GM21737 (cell line): ENCODE measurements at regions not wholly inside any gene's neighbourhood (a gene's known extent, or its start where the extent isn't known, plus 50 kb on each side); places are given as distances from the start of the nearest gene placed in this dataset.

Experiments used
- ATAC-seq: cut with Tn5 transposase; IDR thresholded peaks from one replicate; pipeline ENCODE4 v1.9.1; 2021; ENCODE audit warnings: mild to moderate bottlenecking, moderate library complexity; ENCODE audit not compliant: unreplicated experiment

DNA sequence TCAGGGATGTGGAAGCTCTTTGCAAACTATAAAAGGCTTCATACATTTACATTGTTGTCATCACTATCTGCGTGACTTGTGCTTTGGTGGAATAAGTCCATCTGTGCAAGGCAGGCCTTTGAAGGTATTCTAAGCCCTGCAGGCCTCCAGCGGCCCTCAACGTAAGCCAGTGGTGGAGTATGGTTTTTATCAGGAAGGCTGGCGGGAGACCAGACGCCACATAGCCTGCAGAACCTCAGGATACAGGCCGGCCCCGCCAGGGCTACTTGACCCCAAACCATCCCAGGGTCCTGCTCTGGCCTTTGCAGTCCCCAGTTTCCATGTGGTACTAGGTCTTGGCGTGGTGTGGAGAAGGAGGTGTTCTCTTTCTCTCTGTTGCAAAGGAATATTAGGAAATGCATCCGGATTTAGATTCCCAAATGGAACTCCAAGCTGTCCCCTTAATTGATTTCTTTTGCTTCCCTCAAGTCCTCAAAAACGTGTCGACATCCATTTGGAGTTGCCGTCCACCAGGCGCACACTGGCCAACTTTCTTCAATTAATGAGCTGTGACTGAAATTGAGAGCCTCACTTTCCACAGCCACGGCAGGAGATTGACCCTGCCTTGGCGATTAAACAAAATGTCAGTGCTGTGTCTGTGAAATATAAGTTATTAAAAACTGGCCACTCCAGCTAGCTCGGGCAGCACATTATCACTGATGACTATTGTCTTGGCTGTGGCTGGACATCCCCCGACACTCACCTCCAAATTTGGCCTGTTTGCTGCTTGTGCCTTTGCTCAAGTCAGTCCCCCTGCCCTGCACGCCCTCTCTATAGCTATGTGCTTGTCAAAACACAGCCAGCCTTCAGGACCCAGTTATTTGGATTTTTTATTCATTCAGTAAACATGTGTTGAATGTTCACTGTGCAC, 239.8 kb upstream of the TLE3 start:
- ATAC-seq, result no peak

DNA sequence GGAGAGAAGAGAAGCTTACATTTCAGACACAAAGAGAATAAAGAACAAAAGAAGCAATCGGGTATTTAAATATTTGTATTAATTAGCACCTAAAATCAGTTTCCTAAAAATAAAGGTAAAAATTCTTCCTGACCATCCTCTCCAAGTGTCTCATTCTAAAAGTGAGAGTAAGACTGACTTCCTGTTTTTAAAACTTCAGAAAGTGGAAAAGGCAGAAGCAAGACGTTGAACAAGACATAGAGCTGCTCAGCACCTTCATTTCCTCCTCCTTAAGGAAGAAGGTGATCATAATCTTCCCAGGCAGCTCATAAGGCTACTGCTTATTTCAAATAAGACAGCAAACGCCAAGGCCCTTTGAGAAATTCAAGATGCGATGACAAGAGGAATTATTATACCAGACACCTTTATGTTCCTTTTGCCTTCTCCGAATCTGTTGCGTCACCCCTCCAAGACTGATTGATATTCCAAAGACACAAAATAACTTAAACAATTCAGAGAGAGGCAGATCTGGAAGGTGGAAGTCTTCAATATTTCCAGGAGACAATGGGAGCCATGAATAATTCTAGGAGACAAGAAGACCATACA, 238.8 kb upstream of the TLE3 start:
- ATAC-seq, result no peak

DNA sequence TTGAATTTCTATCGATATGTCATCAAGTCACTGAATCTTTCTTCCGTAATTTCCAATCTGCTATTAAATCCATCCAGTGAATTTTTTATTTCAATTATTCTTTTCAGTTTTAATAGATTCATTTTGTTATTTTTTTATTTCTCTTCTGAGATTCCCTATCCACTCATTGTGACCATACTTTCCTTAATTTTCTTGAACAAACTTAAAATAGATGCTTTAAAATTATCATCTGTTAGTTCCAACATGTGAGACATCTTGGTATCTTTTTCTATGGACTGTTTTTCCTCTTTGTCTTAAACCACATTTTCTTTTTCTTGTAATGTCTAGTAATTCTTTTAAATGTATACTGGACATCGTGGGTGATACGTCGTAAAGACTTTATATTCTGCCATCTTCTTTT, 236.6 kb upstream of the TLE3 start:
- ATAC-seq, result no peak

DNA sequence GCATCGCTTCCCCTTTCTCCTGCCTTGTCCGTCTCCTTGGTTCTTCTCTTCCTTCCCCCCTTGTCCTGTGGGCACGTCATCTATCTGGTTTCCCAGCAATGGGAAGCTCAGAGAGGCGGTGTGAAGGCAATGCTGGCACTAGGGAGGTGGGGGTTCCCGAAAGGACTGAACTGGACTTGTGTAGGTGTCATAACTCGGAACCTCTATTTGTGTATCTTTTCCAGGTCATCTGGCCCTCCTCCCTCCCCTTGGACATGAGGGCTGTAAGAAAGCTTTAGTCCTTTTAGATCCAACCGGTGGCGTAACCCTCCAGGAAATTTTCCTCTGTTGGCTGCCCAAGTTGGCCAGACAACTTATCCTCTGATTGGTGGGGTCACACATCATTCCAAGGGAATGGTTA, 231.5 kb upstream of the TLE3 start:
- no peak for ATAC-seq

DNA sequence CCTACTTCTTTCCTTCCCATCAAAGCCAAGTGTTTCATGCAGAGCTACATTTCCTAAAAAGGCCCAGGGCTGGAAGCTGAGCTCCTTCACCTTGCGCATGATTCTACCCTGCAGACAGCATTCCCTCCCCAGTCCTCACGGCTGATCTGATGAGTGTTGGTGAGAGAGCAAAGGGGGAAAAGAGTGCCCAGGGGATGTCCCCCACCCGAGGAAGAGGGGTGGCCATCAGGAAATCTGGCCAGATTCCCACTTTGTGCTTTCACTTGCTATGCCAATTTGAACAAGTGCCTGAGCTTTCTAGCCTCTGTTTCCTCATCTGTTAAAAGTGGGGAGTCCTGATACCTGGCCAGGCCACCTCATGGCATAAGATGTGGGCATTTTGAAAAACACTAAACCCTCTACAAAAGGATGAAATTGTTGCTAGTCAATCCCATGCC, 231.0 kb upstream of the TLE3 start:
- ATAC-seq, result no peak

DNA sequence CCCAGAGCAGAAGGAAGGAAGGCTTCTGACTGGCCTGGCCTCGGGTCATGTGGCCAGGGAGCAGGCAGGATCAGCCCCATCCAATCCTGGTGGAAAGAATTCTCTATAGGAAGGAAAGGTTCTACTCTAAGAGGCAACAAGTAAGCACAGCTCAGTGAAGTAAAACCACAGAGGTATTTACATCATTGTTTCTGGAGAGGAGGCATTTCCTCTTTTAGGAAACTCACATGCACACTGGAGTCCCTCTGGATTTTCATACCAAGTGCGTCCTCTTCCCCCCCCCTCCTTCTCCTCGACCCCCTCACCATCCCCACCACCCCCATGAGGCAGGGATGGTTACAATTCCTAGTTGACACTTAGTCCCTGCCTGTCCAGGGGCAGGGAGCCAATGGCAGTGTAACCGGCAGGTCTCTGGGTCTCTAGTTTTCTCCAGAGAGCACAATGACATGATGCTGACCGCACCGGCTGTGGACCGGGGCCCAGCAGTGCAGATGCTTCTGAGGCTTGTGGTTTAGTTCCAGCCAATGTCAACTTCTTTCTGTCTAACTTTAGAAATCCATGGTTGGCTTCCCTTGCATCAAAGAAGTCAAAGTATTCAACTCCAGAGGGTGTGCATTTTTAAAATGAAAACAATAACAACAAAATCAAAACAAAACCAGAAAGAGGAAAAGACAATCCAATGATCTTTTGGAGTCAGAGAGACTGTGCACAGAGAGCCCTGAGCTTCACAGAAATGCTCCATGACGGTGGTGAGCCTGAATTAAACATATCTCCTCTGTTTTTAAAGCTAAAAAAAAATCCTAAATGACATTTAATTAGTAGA, 230.3 kb upstream of the TLE3 start:
- ATAC-seq, result no peak

DNA sequence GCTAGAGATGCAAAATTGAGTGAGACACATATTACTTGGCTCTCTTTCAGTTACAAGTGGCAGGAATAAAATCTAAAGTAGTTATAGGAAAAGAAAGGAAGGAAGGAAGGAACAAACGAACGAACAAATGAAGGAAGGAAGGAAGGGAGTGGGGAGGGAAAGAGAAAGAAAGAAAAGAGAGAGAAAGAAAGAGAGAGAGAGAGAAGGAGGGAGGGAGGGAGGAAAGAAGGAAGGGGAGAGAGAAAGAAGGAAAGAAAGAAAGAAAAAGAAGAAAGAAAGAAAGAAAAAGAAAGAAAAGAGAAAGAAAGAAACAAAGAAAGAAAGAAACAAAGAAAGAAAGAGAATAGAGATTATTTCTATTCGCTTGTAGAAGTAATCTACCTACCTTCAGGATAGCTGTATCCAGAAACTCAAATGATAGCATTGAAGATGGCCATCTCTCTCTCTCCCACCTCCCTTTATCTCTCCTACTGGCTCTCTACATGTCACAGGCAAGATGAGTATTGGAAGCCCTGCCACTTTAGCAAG, 229.7 kb upstream of the TLE3 start:
- ATAC-seq, result no peak

DNA sequence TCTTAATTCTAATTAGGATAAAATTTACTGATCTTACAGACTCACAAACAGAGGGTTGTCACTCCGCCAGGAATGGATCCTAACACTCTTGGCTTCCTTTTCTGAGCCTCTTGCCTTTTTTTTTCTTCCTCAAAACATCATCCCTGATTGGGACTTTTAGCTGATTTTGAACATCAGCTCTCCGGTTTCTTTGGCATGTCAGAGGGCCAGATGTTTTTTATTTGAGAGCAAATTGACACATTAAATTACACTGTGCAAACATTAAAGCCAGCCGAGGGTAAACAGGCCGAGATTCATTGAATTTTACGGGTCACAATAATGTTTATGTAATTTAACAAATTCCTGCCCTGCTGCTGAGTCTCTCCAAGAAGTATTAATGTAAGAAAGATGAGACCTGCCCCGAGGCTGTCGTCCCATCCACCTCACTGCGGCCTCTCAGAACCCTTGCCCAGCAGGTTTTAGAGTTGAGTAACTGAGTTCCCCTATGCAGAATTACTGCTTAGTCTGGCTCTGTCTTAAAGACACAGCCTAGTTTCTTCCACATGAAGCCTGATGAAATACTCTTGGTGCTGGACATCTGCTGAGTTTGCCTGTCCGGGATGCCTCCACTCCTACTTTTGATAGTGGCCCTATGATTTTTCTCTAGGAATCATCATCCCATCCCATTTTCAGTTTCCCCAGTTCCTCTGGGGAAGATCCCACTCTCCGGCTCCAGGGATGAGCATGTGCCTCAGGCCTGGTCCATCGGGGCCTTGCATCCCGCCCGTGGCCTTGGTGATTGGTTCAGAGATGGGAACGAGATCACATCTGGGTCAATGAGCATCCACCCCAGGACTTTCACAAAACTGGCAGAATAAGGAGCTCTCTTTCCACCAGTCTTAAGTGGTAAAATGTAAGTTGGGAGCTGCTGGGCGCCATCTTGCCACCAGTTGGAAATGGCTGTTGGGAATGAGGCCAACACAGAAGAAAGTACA, 226.6 kb upstream of the TLE3 start:
- no peak for ATAC-seq

DNA sequence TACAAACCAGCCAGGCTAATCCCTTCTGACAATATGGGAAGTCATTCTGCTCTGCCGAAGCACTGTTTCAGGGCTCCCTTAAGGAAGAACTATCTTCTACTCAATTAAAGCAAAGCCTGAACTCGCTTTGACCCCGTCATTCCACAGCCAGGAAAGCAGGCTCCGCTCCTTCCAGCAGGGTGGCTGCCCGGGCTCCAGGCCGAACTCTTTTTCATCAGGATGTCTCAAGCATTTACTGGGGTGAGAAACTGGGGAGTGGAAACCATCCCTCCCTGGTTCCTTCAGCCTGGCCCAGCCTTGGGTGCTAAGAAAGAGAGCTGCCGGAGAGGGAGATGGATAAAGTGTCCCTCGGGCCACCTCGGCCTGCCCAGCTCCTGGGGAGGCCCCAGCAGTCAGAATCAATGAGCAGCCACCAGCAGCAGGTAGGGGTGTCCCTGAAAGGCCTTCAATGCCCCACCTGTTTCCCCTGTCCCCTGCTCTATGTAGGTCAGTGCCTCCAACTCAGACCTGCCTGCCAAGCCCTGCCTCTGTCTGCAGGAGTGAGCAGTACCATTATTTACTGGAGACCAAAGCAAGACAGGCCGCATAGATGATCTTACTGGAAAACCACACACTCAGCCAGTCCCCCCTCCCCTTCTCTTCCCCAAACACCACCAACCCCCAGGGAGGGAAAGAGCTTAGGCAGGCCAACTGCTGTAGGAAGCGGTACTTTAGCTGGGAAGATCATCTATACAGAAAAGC, 225.6 kb upstream of the TLE3 start:
- no peak for ATAC-seq

DNA sequence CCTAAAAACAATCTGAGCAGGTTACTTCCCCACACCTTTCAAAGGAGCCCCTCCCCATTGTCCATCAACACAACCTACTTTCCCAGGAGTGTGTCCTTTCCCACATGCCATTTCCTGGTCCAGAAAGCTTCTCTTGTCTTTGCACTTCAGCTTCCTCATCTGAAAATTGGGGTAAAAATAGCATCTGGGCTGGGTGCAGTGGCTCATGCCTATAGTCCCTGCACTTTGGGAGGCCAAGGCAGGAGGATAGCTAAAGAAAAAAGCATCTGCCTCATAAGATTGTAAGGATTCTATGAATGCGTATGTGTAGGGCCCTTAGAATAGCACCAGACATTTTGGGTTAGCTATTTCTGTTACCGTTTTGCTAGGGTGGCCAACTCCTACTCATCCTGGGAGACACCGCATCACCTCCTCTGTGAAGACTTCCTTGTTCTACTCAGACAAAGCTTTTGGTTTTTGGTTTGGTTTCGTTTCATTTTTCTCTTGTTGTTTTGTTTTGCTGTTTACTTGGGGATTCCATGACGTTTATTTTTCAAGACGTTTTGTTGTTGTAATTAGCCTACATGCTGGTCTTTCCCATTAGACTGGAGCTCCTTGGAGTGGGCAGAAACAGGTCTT, 224.4 kb upstream of the TLE3 start:
- ATAC-seq, result no peak

DNA sequence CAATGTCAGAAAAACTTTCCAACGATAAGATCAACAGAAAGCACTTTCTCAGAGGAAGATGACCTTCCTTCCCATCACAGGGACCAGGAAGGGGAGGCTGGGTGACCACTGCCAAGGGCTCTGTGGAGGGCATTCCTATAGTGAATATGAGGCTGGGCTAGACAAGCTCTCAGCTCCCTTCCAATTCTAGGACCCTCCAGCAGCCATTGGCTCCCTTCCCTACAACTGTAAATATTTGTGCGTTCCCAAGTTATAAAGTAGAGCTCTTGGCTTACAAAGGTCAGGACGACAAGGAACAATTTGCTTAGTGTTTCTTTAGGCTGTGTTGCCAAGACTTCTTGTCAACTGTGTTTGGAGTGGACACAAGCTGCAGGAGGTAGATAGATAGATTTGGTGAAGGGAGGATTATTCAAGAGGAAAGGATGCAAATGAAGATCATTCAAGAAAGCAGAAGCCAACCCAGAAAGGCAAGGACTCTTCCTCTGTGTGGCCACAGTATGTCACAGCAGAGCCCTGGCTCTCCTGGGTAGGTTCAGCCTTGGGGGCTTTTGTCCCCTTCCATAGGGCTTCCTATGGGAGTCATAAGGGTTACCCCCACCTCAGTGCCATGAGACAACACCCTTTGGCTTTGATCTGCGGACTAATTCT, 223.6 kb upstream of the TLE3 start:
- no peak for ATAC-seq

DNA sequence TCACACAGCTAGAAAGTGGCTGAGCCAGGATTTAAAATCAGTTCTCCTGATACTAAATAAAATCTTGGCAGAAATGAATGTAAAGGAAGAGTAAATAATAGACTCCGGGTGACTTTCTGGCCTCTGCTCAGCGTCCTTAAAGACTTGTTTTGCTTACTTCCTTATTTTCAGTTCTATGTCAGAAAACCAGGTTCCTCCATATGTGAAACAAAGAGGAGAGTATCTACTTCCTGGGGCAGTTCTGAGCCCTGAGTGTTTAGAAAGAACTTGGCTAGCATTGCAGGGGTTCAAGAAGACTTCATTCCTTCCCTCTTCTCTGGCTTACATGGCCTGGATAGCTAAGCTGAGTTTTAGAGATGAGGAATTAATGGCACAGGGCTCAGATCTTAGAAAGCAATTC, 222.8 kb upstream of the TLE3 start:
- no peak for ATAC-seq

DNA sequence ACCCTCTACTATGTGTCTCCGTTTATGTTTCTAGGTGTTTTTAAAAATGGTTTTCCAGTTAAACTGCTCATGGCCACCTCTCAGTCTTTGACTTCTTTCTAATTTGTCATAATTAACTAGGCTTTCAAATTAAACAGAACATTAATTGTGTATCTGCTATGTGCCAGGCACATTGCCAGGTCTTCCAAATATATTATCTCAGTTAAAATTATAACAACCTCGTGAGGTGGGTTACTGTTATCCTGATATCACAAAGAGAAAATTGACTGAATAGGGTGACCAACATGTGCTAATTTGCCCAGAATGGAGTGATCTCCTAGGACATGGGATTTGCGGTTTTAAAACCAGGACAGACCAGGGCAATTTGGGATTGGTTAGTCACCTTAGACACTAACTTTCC, 222.4 kb upstream of the TLE3 start:
- ATAC-seq, result no peak

DNA sequence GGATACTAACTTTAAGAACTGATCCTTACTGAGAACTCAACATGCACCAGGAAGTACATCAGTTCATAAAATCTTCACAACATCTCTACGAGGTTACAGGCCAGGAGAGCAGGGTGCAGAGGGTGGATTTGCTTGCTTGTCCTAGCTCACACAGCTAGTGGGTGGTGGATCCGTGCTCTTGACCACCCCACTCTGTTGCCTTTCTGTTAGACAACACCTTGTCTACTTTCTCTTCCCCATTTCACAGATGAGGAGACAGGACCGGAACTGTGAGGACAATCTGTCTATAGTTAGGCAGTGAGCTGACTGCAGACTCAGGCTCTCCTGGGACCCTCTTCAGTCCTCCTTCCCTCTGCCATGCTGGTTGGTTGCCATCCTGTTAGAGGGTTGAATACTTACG, 221.7 kb upstream of the TLE3 start:
- peak; percentile 87 for ATAC-seq

DNA sequence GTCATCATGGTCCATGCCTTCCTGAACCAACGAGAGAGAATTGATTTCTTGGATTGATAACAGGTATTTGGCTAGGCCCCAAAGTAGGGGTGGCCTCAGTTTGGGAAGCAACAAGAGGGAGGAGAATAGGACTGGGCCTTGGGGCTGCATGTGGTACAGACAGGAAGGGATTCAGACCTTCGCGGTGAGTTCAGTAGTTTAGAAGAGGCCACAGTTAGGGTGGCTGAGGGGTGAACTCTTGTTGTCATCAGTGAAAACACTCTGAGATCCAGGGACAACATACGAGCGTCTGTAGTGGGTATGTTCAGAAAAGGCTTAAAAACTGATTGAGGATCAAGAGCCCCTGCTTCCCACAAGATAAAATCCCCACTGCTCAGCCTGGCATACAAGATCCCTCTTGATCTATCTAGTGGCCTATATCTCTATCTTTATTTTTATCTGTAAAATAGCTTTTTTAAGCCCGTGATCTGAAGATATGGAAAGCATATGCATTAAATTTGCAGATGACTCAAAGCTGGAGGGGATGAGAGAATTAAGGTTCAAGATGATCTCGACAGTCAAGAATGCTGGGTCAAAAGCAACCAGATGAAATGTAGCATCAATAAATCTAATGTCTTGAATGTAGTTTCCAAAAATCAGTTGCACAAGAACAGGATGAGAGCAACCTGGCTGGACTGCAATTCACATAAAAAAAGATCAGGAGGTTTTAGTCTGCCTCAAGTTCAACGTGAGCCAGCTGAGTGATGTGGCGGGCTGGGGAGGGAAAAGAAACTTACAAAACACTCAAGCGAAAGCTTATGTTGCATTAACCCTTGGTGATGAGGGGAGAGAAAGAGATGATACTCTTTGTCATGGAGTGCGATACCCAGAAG, 221.1 kb upstream of the TLE3 start:
- no peak for ATAC-seq

DNA sequence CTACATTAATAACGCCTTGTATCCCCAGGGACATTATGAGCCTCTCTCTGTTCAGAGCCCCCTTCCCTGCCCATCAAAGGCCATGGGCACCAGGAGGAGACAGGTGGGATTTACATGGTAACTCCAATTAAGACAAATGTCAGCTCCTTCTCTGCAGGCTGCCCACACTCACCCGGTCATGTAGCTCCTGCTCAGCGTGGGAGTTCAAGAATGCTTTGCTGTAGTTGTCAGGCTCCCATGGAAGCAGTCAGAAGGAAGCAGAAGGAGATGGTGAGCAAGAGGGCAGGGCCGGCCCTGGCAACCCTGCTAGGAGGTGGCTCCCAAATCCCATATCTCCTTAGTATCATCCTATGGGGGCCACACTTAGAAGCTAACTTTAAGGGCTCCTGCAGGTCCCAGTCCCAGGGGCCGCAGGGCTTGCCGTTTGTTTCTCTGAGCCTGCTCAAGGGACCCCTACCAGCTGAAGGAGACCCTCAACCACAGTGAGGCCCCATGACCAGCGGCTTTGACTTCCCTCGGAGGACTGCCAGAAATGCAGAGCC, 218.4 kb upstream of the TLE3 start:
- no peak for ATAC-seq

DNA sequence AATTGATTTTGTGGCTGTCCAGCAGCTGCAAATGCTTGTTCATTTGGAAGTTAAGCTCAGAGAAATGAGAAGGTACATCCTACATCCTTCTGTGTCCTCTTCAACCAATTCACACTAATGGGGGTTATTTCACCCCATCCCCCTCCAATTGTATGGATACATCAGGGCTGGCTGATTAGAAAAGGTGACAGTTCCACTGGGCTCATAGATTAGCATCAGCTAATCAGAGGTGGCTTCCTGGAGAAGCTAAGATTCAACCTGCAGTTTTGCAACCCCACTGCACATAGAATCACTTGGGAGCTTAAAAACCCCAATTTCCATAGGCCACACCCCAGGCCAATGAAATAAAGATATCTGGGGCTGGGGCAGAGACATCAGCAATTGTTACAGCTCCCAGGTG, 217.7 kb upstream of the TLE3 start:
- ATAC-seq, result no peak
